ENCODE measurements at regions not wholly inside any gene's neighbourhood (a gene's known extent, or its start where the extent isn't known, plus 50 kb on each side); places are given as distances from the start of the nearest gene placed in this dataset.
"Not testable (repeated sequence)": the region's sequence is repeated elsewhere in the genome, so short reads cannot be mapped to it uniquely, and the experiment has no call there.

GRCh38 chr7:68875857-68876256 is 722.4 kb upstream of the AUTS2 start:
- Histone ChIP-seq H3K36me3 (replicated peaks; ENCODE audit: control insufficient read depth, insufficient read depth, low read length) (no peaks in the 10 kb centered on the region), H3K4me3 (ENCODE audit: insufficient read depth, low read depth, low read length) (no peak overlapping the region), H3K27me3 (ENCODE audit: control insufficient read depth, insufficient read depth, low read length) (no peaks in the 10 kb centered on the region)
- no peak for DNase-seq

- H3K4me3 ChIP-seq (ENCODE audit: insufficient read depth, low read depth, low read length); H3K27me3 ChIP-seq (ENCODE audit: control insufficient read depth, insufficient read depth, low read length); DNase-seq; H3K36me3 ChIP-seq (replicated peaks; ENCODE audit: control insufficient read depth, insufficient read depth, low read length): not testable (repeated sequence)
Measured at GRCh38 chr7:68887116-68887515, 711.2 kb upstream of the AUTS2 start.

- no peaks in the 10 kb centered on the region for H3K27me3 ChIP-seq (ENCODE audit: control insufficient read depth, insufficient read depth, low read length)
- no peak for DNase-seq
- H3K36me3 ChIP-seq (replicated peaks; ENCODE audit: control insufficient read depth, insufficient read depth, low read length) = no peaks in the 10 kb centered on the region
- no peak overlapping the region for H3K4me3 ChIP-seq (ENCODE audit: insufficient read depth, low read depth, low read length)
Measured at GRCh38 chr7:68888971-68889385, 709.3 kb upstream of the AUTS2 start.

GRCh38 chr7:68892236-68892635 is 706.0 kb upstream of the AUTS2 start:
- H3K36me3 ChIP-seq (replicated peaks; ENCODE audit: control insufficient read depth, insufficient read depth, low read length) = no peaks in the 10 kb centered on the region
- no peak for DNase-seq
- H3K27me3 ChIP-seq (ENCODE audit: control insufficient read depth, insufficient read depth, low read length) = no peaks in the 10 kb centered on the region
- H3K4me3 ChIP-seq (ENCODE audit: insufficient read depth, low read depth, low read length) = no peak overlapping the region

GRCh38 chr7:68893411-68893810 is 704.9 kb upstream of the AUTS2 start:
- Histone ChIP-seq H3K4me3 (ENCODE audit: insufficient read depth, low read depth, low read length) (no peak overlapping the region), H3K27me3 (ENCODE audit: control insufficient read depth, insufficient read depth, low read length) (no peaks in the 10 kb centered on the region), H3K36me3 (replicated peaks; ENCODE audit: control insufficient read depth, insufficient read depth, low read length) (no peaks in the 10 kb centered on the region)
- no peak for DNase-seq

- H3K36me3 ChIP-seq (replicated peaks; ENCODE audit: control insufficient read depth, insufficient read depth, low read length); H3K27me3 ChIP-seq (ENCODE audit: control insufficient read depth, insufficient read depth, low read length); DNase-seq; H3K4me3 ChIP-seq (ENCODE audit: insufficient read depth, low read depth, low read length): not testable (repeated sequence)
Measured at GRCh38 chr7:68899156-68899555, 699.1 kb upstream of the AUTS2 start.

- DNase-seq = no peak
- Histone ChIP-seq H3K27me3 (ENCODE audit: control insufficient read depth, insufficient read depth, low read length) (no peaks in the 10 kb centered on the region), H3K36me3 (replicated peaks; ENCODE audit: control insufficient read depth, insufficient read depth, low read length) (no peaks in the 10 kb centered on the region), H3K4me3 (ENCODE audit: insufficient read depth, low read depth, low read length) (no peak overlapping the region)
Measured at GRCh38 chr7:68900096-68900495, 698.2 kb upstream of the AUTS2 start.

GRCh38 chr7:68904630-68905029 is 693.6 kb upstream of the AUTS2 start:
- DNase-seq = no peak
- Histone ChIP-seq H3K36me3 (replicated peaks; ENCODE audit: control insufficient read depth, insufficient read depth, low read length) (no peaks in the 10 kb centered on the region), H3K4me3 (ENCODE audit: insufficient read depth, low read depth, low read length) (no peak overlapping the region), H3K27me3 (ENCODE audit: control insufficient read depth, insufficient read depth, low read length) (no peaks in the 10 kb centered on the region)

- H3K4me3 ChIP-seq (ENCODE audit: insufficient read depth, low read depth, low read length) = no peak overlapping the region
- no peaks in the 10 kb centered on the region for H3K27me3 ChIP-seq (ENCODE audit: control insufficient read depth, insufficient read depth, low read length)
- H3K36me3 ChIP-seq (replicated peaks; ENCODE audit: control insufficient read depth, insufficient read depth, low read length) = no peaks in the 10 kb centered on the region
- DNase-seq = no peak
Measured at GRCh38 chr7:68911754-68912153, 686.5 kb upstream of the AUTS2 start.

- H3K27me3 ChIP-seq (ENCODE audit: control insufficient read depth, insufficient read depth, low read length) = no peaks in the 10 kb centered on the region
- no peak overlapping the region for H3K4me3 ChIP-seq (ENCODE audit: insufficient read depth, low read depth, low read length)
- no peaks in the 10 kb centered on the region for H3K36me3 ChIP-seq (replicated peaks; ENCODE audit: control insufficient read depth, insufficient read depth, low read length)
- no peak for DNase-seq
Measured at GRCh38 chr7:68914006-68914405, 684.3 kb upstream of the AUTS2 start.

- no peaks in the 10 kb centered on the region for H3K36me3 ChIP-seq (replicated peaks; ENCODE audit: control insufficient read depth, insufficient read depth, low read length)
- no peak for DNase-seq
- H3K4me3 ChIP-seq (ENCODE audit: insufficient read depth, low read depth, low read length) = no peak overlapping the region
Measured at GRCh38 chr7:68917041-68917651, 681.1 kb upstream of the AUTS2 start.

GRCh38 chr7:68918621-68919020 is 679.7 kb upstream of the AUTS2 start:
- no peaks in the 10 kb centered on the region for H3K27me3 ChIP-seq (ENCODE audit: control insufficient read depth, insufficient read depth, low read length)
- no peaks in the 10 kb centered on the region for H3K36me3 ChIP-seq (replicated peaks; ENCODE audit: control insufficient read depth, insufficient read depth, low read length)
- DNase-seq = no peak
- no peak overlapping the region for H3K4me3 ChIP-seq (ENCODE audit: insufficient read depth, low read depth, low read length)

More at GRCh38 chr7:68917041-68917651, 681.1 kb upstream of the AUTS2 start:
- H3K27me3 ChIP-seq (ENCODE audit: control insufficient read depth, insufficient read depth, low read length) = no peaks in the 10 kb centered on the region

- H3K27me3 ChIP-seq (ENCODE audit: control insufficient read depth, insufficient read depth, low read length) = no peaks in the 10 kb centered on the region
- H3K4me3 ChIP-seq (ENCODE audit: insufficient read depth, low read depth, low read length) = no peak overlapping the region
- no peak for DNase-seq
- no peaks in the 10 kb centered on the region for H3K36me3 ChIP-seq (replicated peaks; ENCODE audit: control insufficient read depth, insufficient read depth, low read length)
Measured at GRCh38 chr7:68922850-68923249, 675.4 kb upstream of the AUTS2 start.

- no peak for DNase-seq
- H3K4me3 ChIP-seq (ENCODE audit: insufficient read depth, low read depth, low read length) = no peak overlapping the region
- no peaks in the 10 kb centered on the region for H3K36me3 ChIP-seq (replicated peaks; ENCODE audit: control insufficient read depth, insufficient read depth, low read length)
- no peaks in the 10 kb centered on the region for H3K27me3 ChIP-seq (ENCODE audit: control insufficient read depth, insufficient read depth, low read length)
Measured at GRCh38 chr7:68925241-68925640, 673.0 kb upstream of the AUTS2 start.

GRCh38 chr7:68929781-68930261 is 668.5 kb upstream of the AUTS2 start:
- DNase-seq = no peak
- no peak overlapping the region for H3K4me3 ChIP-seq (ENCODE audit: insufficient read depth, low read depth, low read length)
- H3K27me3 ChIP-seq (ENCODE audit: control insufficient read depth, insufficient read depth, low read length) = no peaks in the 10 kb centered on the region
- no peaks in the 10 kb centered on the region for H3K36me3 ChIP-seq (replicated peaks; ENCODE audit: control insufficient read depth, insufficient read depth, low read length)
